WERI-Rb-1 (cell line): ENCODE measurements at regions not wholly inside any gene's neighbourhood (a gene's known extent, or its start where the extent isn't known, plus 50 kb on each side); places are given as distances from the start of the nearest gene placed in this dataset.
A peak's percentile ranks its signal among the peaks of the same experiment; 100 is the strongest.

ENCODE experiments used
- DNase-seq: peaks from one replicate; pipeline ENCODE4 v3.0.0-alpha.2; 2020
- H3K27ac ChIP-seq: fragments of 250-450 bp; sonication (Bioruptor Pico); 2 replicates; pipeline ENCODE4 v1.5.1; 2020; ENCODE audit warnings: mild to moderate bottlenecking, moderate library complexity
- H3K27me3 ChIP-seq: fragments of 250-450 bp; sonication (Bioruptor Pico); 2 replicates; pipeline ENCODE4 v1.5.1; 2021; ENCODE audit warnings: mild to moderate bottlenecking, low read depth, moderate library complexity; ENCODE audit not compliant: insufficient read depth, severe bottlenecking
- H3K36me3 ChIP-seq: fragments of 250-450 bp; sonication (Bioruptor Pico); 2 replicates; pipeline ENCODE4 v1.5.1; 2020; ENCODE audit warnings: mild to moderate bottlenecking, moderate library complexity
- H3K4me3 ChIP-seq: 2 replicates; pipeline ENCODE4 v1.5.1; 2011; ENCODE audit warnings: low read depth, mild to moderate bottlenecking, control low read depth, low read length
- H3K9me3 ChIP-seq: fragments of 250-450 bp; sonication (Bioruptor Pico); 2 replicates; pipeline ENCODE4 v1.5.1; 2021; ENCODE audit warnings: mild to moderate bottlenecking, moderate library complexity; ENCODE audit not compliant: severe bottlenecking
- TF ChIP-seq, protein P1 (sequence below): IDR thresholded peaks from 2 replicates; pipeline ENCODE4 v1.5.1; 2011; ENCODE audit warnings: low read depth, mild to moderate bottlenecking, control low read depth, inconsistent platforms, low read length

DNA sequence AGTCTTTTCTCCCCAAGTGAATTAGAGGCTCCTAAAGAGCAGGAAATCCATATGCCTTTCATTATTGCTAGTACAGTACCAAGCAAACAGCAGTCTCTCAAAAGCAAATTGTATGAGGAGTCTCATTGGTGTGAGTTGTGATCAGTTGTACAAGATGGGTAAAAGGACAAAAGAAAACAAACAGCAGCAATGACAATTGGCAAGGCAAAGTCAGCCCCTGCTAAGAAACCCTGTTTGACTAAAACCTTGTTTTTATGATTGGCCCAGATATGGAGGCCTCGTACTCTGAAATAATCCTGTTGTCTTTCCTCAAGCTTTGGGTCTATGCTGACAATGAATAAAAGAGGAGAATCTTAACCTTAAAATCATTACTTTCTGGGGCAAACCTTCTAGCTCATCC, 69.8 kb downstream of the FOXD1 start:
- H3K27ac ChIP-seq = peak overlapping the region; percentile 24
- H3K4me3 ChIP-seq = no peak overlapping the region
- TF ChIP-seq, protein P1, sequence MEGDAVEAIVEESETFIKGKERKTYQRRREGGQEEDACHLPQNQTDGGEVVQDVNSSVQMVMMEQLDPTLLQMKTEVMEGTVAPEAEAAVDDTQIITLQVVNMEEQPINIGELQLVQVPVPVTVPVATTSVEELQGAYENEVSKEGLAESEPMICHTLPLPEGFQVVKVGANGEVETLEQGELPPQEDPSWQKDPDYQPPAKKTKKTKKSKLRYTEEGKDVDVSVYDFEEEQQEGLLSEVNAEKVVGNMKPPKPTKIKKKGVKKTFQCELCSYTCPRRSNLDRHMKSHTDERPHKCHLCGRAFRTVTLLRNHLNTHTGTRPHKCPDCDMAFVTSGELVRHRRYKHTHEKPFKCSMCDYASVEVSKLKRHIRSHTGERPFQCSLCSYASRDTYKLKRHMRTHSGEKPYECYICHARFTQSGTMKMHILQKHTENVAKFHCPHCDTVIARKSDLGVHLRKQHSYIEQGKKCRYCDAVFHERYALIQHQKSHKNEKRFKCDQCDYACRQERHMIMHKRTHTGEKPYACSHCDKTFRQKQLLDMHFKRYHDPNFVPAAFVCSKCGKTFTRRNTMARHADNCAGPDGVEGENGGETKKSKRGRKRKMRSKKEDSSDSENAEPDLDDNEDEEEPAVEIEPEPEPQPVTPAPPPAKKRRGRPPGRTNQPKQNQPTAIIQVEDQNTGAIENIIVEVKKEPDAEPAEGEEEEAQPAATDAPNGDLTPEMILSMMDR = no peak
- no peaks in the 10 kb centered on the region for H3K27me3 ChIP-seq
- no peaks in the 10 kb centered on the region for H3K36me3 ChIP-seq
- DNase-seq = no peak
- peaks cover 27% of the 10 kb centered on the region for H3K9me3 ChIP-seq

DNA sequence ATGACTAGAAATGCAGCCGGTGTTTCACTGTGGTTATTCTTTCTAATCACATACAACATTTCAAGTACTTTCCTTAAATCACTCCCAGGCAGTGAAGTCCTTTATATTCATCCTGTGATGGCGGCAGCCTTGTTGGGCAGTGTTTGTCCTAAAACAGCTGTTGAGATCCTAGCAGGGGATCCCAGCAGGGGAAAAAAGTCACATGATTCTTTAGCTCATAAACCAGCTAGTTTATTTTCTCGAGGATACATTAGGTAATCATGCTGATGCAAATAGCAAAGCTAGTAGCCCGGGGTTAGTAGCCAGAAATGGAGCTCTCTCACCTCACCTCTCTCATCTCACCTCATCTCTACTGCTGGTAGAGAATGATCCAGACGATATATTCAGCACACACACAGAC, 70.5 kb downstream of the FOXD1 start:
- H3K36me3 ChIP-seq = no peaks in the 10 kb centered on the region
- no peak overlapping the region for H3K4me3 ChIP-seq
- TF ChIP-seq, protein P1 = no peak
- H3K9me3 ChIP-seq = peaks cover 23% of the 10 kb centered on the region
- H3K27ac ChIP-seq = no peak overlapping the region; the same call in 1 of the 2 replicates
- no peak for DNase-seq
- no peaks in the 10 kb centered on the region for H3K27me3 ChIP-seq

DNA sequence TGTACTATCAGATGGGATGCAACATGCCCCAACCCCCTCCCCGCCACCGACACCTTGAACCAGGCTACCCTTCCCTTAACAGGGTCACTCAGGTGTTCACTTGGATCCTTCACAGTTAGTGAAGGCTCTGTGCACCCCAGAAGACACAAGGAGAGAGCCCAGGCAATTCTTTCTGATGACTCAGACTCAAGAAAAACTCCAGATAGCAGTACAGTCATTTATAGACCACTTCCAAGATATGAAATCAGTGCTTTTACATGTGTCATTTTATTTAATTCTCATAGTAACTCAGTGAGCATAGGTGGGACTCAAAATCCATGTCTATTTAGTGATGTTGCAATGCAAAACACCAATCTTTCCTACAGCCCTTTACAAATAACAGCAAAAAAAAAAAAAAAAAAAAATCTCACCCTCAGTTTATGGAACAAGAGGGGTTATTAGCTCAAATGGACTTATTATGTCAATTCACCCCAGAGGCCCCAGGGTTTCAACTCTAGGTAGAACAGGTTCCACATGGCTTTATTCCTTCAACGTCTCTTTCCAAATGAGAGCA, 71.9 kb downstream of the FOXD1 start:
- H3K27ac ChIP-seq = no peak overlapping the region
- TF ChIP-seq, protein P1 = no peak
- DNase-seq = no peak

DNA sequence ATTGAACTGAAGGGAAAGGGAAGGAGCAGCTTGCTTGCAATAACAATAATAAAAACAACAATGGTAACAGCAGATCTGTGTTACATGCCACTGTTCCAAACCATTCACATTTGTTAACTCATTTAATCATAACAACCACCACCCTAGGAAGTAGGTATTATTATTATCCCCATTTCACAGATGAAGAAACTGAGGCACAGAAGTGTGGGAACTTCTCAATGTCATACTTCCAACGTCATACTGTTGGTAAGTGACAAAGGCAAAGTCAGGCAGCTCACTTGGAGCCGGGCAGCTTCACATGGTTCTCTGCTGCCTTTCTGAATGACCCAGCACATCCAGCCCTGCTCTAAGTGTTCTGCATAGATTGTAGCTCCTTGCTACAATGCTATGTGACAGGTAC, 72.6 kb downstream of the FOXD1 start:
- TF ChIP-seq, protein P1 = no peak
- Histone ChIP-seq H3K27ac (no peak overlapping the region), H3K27me3 (no peaks in the 10 kb centered on the region)

More for the DNA sequence above, 71.9 kb downstream of the FOXD1 start:
- peaks cover 13% of the 10 kb centered on the region for H3K9me3 ChIP-seq
- no peak overlapping the region for H3K4me3 ChIP-seq
- H3K27me3 ChIP-seq = no peaks in the 10 kb centered on the region
- H3K36me3 ChIP-seq = no peaks in the 10 kb centered on the region

DNA sequence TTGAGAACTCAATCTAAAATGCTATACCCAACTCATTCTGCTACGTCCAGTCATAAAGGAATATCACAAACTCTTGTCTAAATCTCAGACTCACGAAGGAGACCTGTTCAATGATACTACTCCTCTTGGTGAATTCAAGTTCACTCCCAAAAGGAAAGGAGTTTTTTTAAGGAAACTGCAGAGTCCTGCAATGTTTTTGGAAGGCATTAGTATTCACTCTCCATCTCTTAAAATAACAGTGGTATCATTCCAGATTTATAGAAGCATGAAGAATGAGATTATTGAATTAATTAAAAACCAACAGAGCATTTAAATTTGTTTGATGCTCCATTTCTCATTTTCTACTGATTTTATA, 73.4 kb downstream of the FOXD1 start:
- Histone ChIP-seq H3K9me3 (peaks cover 2% of the 10 kb centered on the region), H3K27ac (no peak overlapping the region), H3K36me3 (no peaks in the 10 kb centered on the region), H3K27me3 (no peaks in the 10 kb centered on the region), H3K4me3 (no peak overlapping the region)
- TF ChIP-seq, protein P1 = no peak
- DNase-seq = no peak

More for the DNA sequence above, 72.6 kb downstream of the FOXD1 start:
- no peak for DNase-seq
- peaks cover 8% of the 10 kb centered on the region for H3K9me3 ChIP-seq
- no peak overlapping the region for H3K4me3 ChIP-seq
- no peaks in the 10 kb centered on the region for H3K36me3 ChIP-seq

DNA sequence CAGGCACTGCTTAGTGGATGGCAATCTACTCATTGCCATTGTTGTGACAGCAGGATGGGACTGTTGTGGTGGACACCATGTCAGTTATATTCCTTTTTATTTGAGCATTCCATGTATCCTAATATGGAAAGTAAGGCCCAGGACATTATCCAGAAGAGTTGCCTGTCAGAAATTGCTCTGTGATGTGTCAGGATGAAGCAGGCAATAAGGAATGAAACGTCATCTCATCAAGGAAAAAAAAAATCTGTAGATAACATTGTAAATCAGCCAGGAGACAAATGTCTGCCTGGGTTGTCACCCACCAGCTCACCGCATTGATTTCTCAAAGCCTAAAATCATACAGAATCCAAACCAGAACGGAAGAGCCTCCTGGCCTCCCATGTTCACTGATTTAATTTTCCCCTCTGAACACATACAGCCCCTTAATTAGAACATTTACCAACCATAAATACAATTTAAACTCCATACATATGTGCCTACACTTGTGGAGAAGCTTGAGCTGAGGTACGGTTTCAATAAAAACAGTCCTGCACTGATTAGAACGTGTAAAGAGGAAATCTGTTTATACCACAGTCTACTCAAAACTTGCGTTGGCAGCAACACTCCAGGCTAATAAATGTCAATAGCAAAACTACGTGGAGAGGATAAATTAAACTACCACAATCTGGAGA, 73.9 kb downstream of the FOXD1 start:
- Histone ChIP-seq H3K9me3 (no peaks in the 10 kb centered on the region), H3K27ac (no peak overlapping the region), H3K27me3 (no peaks in the 10 kb centered on the region), H3K4me3 (no peak overlapping the region), H3K36me3 (no peaks in the 10 kb centered on the region)
- TF ChIP-seq, protein P1 = no peak
- no peak for DNase-seq
